Activated T-helper 9 cell treated with anti-CD3 and anti-CD28 coated beads, Interleukin-2, amount 50 U/mL, for 16 hours (primary cell): ENCODE measurements at regions not wholly inside any gene's neighbourhood (a gene's known extent, or its start where the extent isn't known, plus 50 kb on each side); places are given as distances from the start of the nearest gene placed in this dataset.

Source experiments
- DNase-seq: peaks from one replicate; pipeline ENCODE4 v3.0.0-alpha.2; 2020; ENCODE audit warnings: low read depth

DNA sequence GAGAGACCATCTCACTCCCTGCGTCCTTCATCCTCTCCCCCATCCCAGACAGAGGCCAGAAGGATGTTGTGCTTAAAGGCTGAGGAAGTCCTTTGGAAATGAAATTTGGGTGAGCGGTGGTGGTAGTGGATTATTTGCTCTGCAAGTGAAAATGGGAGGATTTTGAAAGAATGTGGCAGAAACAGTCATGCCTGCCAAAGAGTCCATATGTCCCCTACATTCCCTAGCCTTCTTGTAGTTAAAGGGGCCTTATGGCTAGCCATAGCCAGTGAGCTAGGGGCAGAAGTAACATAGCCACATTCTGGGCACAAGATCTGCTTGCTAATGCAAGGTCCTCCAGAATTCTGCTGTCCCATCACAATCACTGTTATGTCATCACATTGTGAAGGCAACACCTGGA lies 360.2 kb upstream of the TSHZ3 start:
- no peak for DNase-seq

DNA sequence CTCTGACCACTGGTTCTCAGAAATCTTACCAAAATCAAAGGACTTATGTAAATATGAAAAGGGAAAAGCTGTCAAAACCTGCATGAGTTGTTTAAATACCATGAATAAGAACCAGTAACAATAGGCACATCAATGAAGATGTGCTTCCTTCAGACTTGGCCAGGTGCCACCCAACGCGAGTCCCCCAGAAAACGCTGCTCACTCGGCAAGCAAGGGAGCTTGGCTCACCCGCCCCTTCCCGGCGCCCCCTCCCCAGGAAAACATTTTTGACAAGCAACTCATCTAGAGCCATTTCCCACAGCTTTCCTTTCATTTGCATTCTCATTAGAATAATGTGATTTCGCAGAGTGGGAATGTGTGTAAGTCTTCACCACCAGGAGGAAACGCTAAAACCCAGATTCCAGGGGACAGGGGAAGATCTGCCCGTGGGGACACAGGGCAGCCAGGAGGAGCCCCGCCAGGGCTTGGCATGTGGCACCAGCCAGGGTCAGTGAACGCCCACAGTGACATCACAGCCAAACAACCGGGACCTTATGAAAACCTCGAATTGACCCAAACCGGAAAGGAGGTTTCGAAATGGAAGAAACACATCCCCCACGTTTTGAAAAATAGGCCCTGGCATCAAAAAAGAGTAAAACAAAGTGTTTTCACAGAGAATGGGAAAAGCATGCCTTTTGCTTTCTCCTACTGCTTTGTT lies 366.2 kb upstream of the TSHZ3 start:
- DNase-seq: no peak

DNA sequence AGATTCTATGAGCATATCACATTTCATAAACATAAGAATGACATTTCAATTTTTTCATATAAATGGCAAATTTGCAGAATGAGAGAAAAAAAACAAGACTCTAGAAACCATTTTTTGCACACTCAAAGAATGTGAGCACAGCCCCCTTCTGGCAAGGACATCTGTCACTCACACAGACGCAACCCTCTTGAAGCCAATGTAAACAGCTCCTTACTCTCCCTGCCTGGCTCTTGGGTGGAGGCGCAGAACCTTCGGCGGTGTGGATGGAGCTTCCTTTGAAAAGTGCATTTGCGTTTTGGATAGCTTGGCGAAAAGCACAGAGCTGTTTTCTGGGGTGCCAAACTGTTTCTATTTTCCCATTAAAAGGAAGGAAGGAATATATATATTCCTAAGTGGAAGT lies 367.6 kb upstream of the TSHZ3 start:
- no peak for DNase-seq

DNA sequence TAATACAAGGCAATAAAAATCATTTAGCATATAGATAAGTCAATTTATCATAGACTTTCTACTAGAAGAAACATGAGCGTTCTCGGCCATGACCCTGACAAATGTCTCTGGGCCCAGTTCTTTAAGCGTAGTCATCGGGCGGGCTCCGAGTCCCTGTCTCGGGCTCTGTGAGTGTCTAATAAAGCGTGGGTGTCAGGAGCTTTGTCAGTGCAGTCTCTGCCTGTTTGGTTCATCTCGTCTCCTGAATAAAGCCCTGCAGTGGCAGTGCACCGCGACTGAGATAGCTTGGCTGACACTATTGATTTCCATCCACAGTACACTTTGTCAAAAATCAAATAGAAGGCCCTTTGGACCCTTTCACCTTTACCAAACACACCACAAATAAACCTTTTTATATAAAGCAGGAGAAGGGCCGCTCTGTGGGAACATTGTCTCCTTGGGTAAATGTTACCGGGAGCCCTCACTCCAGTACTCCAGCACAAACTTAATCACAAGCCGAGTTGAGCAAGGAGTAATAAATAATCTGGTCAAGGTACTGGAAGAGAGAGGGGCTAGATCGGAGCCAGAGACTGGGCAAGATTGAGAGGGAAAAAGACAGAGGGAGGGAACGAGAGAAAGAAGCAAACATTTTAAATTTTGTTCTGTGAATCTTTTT lies 368.2 kb upstream of the TSHZ3 start:
- DNase-seq: no peak

DNA sequence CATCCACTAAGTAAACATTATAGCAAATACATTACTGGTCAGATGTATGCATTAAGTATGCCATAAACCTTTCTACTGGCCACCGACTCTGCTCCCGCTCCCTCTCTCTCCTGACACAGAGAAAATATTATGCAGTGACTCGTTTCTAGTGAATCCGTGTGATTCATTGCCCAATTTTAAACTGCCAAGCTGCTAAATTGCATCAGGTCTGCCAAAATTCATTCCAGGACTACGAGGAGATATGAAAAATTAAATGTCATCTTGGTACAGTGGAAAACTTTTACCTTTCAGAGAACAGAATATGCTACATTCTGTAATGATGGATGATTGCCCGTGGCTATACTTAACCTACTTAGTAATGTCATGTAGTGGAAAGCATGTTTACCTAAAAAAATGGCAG lies 368.8 kb upstream of the TSHZ3 start:
- DNase-seq: no peak

DNA sequence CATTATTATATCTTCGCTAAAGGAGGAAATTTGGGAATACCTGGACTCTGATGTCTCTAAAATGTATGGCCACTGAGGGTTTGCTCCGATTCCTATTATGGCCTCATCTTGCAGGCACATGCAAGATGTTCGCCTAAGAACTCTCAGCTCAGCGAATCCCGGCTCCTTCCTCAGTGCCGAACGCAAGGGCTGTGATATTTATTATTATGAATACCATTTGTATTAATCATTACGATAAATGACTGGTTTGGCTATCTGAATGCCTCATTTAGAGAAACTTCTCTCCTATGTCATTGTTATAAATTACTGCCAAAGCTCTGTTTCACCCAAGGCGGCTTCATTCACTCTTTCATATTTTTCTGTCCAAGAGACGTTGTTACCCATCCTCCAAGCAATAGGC lies 369.7 kb upstream of the TSHZ3 start:
- no peak for DNase-seq

DNA sequence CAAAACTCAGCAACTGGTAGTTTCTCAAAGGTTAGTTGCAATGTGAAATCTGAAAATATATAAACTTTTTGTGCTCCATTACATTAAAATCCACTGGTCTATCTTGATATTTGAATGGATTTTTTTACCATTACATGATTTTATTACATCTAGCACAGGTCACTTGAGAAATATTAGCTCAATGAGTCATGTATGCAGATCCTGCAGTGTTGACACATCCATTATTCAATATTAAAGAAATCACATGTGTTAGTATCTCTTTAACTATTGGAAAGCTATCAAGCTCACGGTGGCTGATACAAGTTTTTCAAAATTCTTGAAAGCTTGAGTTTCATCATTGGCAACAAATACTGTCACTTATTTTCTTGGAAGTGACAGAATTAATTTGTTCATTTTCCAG lies 373.9 kb upstream of the TSHZ3 start:
- DNase-seq: no peak

DNA sequence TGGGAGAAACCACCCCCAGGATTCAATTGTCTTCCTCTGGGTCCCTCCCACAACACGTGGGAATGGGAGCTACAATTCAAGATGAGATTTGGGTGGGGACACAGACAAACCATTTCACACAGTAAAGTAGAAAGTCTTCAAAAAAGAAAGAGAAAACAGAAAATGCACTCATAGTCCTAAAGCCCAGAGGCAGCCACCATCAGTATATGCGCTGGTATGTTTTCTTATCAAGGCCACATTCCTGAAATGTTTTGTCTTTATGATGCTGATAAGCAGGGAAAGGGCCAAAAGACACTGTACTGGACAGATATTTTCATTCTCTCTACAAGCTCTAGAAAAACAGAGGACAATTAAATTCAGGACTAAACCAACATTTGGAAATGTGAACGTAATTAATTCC lies 375.8 kb upstream of the TSHZ3 start:
- no peak for DNase-seq

DNA sequence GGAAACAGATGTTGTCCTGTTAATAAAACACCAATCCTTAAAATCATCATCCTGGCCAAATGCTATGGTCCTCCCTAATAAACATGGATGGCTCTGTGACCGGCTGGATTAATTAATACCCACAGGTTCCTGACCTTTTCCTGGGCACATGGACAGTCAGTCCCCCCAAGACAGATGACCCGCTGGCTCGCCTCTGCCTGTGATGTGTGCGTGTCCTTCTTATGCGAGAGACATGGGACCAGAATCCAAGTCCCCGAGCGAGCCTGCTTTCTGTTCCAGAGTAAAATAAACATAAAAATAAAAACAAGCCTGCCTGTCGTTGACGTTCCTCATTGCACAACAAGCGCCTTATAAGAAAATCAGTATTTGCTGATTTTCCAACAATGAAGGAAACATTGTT lies 378.3 kb upstream of the TSHZ3 start:
- no peak for DNase-seq

DNA sequence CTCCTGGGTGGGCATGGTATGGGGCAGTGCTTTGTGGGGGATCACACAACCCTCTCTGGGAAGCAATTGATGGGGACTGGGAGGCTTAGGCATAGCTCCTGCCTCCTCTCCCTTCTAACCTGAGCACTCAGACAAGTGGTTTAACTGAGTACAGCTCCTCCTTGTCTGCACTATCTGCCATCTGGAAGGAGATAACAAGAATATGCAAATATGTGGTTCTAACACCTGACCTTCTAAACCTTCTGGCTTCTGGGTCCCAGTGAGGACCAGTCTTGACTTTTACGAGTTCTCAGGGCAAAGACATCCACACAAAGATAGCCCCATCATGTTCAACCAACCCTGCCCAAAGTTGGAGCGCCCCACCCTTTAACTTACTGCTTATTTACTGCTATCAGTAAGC lies 381.0 kb upstream of the TSHZ3 start:
- no peak for DNase-seq

DNA sequence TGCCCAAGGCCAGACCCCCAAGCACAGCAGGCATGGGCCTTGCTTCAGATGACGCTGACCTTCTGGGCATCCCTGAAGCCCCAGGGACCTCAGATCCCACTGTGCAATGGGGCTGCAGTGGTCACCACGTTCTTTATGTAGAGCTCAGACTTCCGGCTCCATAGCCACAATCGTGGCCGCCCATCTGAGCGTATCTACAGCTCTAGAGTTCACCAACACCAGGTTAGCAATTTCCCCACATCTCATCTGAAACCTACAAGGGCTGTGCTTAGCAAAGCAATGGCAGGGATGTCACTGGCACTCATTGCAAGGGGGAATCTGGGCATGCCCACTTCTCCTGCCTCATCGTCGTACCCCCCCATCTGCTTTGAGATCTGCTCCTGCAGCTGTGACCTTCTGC lies 384.4 kb upstream of the TSHZ3 start:
- DNase-seq: no peak

DNA sequence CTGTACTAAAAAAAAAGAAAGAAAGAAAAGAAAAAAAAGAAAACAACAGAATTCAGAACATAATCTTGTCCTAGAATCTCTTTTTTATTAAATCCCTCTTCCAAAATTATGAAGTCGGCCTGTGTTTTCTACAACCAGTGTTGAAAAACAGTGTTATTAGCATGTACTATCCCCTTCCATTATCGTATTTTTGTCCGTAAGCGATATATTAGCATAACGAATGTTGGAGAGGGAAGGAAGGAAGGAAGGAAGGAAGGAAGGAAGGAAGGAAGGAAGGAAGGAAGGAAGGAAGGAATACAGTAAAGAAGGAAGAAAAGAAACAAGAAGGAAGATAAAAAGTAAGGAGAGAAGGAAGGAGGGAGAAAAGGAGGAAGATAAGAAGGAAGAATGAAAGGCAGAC lies 393.0 kb upstream of the TSHZ3 start:
- no peak for DNase-seq

DNA sequence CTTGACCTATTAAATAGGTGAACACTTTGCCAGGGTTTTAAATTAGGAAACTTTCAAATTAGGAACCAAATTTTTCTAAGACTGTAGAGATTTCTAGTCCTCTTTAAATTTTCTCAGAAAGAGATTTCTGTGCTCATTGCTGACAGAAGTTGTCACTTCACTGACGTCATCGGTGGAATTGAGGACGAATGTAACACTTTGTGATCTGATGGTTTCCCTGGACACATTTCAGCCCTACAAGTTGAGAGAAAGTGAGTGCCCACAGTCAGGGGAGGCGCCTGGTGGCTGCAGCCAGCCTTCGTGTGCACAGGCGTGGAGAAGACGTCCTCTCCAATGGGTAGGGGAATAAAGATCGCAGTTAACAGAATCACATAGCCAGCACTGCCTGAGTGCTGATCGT lies 396.5 kb upstream of the TSHZ3 start:
- DNase-seq: no peak

DNA sequence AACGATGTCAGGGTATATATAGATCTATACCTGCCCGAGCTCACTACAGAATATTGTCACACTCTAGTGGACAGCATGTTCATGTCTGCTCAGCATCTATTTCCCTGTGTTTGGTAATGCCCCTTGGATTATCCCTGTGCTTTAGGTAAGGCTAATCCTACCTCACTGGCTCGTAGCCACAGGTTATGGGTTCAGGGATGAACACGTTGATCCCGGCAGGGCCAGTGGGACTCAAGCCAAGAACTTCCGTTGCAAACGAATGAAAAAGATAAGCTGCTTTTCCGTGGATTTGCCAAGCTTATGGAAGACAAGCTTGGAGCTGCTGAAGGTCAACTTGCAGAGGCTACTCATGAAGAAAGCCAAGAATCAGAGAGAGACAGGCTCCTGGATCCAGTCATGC lies 400.0 kb upstream of the TSHZ3 start:
- no peak for DNase-seq

DNA sequence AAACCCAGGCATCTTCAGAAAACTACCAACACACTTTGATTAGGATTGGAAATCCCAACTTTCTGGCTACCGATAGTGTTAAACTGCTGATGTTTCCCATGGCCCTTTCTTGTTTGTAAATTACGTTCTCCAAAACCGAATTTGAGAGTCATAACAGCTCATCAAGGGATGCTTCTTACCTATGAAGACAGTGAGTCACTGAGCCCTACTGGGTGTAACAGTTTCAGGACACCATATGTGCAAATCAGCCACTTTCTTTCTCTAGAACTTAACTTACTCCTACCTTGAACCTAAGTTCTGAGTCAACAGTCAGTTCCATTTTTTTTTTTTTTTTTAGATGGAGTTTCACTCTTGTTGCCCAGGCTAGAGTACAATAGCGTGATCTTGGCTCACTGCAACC lies 410.1 kb upstream of the TSHZ3 start:
- DNase-seq: no peak

DNA sequence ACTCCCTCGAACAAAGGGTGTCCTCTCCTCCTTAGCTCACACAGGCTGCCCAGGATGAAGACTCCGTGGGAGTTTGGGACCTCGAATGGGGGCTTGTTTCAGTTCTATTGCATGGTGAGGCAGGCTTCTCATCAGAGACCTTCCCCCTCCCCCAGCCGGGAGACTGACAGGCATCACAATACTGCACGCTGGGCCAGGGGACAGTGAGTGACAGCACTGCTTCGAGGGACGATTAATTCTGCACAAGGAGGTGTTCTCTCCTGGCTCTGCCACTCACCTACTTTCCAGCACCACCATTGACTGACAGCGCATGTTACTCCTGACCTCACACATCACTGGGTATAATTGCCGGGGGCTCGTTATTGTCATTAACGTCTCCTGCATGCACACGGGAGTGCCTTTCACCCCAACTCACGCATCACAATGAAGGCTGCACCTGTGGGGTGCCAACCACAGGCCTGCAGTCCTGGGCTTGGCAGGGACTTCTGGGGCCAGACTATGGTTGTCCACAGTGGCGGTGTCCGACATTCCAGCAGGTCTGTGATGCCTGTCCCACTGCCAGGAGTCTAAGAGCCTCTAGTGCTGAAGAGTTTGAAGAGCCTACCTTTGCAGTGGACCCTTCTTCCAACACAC lies 412.2 kb upstream of the TSHZ3 start:
- DNase-seq: no peak

DNA sequence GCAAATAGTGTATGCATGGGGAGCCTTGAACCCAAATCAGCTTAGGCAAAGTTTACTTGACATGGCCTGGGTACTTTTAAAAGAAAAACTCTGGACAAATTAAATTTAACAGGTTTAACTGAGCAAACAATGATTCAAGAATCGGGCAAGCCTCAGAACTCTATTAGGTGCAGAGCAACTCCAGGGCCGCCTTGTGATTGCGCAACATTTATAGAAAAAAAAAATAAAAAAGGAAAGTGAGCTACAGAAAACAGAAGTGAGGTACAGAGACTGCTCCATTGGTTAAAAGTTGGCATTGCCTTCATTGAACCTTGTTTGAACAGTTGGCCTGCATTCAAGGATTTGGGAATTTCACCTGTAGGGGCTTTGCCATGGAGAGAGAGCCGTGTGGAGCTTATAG lies 421.0 kb upstream of the TSHZ3 start:
- no peak for DNase-seq

DNA sequence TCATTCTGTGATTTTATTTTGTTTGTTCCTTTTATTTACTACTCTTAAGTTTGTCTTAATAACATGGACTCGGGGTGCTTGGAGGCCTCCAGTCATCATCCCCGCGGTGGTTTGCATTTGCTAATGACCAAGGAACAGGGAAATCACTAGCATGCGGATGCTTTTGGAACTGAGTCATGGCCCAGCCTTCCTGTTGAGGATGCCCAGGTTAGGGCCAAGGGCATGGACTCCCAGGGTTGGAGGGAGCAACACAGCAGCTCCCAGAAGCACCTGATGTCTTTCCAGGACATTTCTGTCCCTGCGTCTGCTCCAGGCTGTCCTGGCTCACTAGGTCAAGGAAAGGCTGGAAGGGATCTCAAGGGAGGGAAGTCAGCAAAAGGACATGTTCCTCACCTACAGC lies 423.7 kb upstream of the TSHZ3 start:
- DNase-seq: no peak

DNA sequence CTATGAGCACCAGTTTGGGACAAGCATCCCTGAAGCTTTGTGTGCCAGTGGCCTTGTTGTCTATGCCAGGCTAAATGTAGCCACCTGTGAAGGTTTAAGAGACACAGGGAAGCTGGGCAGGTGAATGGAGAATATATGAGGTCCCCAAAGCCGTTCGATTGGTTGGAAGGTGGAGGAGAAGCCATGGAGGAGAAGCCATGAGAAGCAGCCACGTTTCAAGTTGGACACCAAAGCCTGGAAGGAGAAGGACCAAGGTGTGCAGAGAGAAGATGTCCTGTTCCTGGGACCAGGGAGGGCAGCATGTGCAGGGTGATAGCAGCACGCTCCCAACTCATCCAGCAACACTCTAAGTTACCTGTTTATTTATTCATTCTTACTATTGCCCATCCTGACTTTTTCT lies 432.3 kb upstream of the TSHZ3 start:
- DNase-seq: no peak

DNA sequence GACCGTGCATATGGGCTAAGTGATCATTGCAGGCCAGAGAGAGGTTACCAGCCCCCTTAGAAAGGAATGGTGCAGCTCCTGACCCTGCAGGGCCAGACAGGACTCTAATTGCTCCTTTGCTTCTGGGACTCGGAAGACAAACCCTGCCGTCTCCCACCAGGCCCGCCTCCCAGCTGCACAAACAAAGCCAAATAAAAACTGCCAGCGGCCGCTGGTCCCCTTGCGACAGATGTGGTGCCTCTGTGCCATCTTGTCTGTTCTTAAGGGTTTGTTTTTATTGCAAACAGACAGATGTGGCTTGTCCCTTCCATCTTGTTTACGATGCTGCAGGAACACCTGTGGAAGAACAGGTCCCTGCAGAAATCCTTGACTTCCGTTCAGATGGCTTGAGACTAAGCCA lies 434.4 kb upstream of the TSHZ3 start:
- no peak for DNase-seq

DNA sequence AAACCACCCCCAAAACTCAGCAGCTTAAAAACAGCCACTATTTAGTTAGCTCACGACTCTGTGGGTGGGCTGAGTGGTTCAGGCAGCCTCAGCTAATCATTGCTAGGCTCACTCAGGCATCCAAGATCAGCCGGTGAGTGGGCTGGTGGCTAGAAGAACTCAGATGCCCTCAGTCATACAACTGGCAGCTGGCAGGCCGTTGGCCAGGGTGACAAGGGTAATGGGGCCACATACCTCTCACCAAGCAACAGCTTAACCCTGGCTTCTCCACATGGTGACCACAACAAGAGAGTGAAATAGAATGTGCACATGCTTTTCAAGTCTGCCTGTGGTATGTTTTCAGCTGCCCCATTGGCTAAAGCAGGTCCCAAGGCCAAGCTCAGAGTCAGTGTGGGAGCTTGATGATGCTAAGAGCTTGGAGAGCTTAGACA lies 435.4 kb upstream of the TSHZ3 start:
- no peak for DNase-seq

DNA sequence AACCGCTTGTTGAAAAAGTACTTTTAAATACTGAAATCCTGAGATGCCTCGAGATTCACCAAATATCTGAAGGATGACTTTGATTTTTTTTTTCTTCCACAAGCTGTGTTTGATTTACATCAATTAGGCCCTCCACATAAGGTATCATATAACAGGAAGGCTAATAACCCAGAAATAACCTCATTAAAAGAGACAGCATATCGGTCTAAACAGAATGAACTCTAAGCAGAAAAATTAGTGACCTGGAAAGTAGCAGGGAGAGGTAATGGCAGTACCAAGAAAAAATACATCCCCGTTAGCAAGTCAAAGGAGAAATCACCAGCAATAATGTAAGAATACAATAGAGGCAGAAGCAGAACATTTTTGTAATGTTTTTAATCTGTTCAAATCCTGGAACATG lies 452.4 kb upstream of the TSHZ3 start:
- DNase-seq: no peak

DNA sequence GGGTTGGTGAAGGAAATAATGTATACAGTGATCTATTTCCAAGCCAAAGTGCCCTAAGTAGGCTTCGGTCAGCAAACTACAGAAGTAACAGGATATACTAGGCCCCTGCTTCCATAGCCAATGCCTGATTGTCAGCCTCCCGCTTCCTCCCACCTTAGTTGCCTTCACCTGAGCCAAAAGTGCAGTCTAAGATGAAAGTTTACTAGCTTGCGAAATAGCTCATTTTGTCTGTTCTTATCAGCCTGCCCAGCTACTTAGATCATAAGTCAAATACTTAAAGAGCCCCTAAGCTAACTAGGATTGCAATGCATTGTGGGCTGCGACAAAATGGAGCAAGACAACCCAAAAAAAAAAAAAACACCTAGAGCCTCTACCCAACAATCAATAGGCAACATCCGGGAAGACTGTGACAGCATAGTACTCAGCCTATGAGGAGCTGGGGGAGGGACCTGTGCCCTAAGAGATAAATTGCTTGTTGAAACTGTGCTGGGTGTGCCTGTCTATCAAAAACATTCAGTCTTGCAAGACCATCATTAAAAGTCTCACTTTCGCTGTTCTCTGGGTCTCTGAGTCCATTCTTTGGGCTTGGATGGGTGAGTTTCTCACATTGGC lies 454.7 kb upstream of the TSHZ3 start:
- no peak for DNase-seq
